ENCODE measurements at regions not wholly inside any gene's neighbourhood (a gene's known extent, or its start where the extent isn't known, plus 50 kb on each side); places are given as distances from the start of the nearest gene placed in this dataset.
A peak's percentile ranks its signal among the peaks of the same experiment; 100 is the strongest.

DNA sequence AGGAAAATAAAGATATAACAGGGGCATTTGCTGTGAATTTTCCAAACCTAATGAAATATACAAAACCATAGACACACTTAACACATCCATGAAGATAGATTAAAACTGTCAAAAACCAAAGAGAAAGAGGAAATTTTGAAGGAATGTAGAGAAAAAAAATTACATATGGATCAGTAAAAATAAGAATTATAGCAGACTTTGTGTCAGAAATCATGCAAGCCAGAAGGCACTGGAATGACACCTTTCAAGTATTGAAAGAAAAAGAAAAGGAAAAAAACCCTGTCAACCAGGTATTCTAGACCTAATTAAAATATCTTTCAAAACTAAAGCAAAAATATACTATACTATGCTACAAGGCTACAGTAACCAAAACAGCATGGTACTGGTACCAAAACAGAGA is 125.8 kb upstream of the PALMD start:
- Histone ChIP-seq H3K27me3 (ENCODE audit: low read depth) (no peaks in the 10 kb centered on the region), H3K36me3 (replicated peaks) (no peaks in the 10 kb centered on the region), H3K4me1 (no peaks in the 10 kb centered on the region), H3K9me3 (no peaks in the 10 kb centered on the region), H3K4me3 (no peak overlapping the region)
- in situ Hi-C loops (cut with MboI; ENCODE audit: low sequenced_read_pairs) = no loop called here
- no peak for DNase-seq (ENCODE audit: low spot score in 2 of 2)

DNA sequence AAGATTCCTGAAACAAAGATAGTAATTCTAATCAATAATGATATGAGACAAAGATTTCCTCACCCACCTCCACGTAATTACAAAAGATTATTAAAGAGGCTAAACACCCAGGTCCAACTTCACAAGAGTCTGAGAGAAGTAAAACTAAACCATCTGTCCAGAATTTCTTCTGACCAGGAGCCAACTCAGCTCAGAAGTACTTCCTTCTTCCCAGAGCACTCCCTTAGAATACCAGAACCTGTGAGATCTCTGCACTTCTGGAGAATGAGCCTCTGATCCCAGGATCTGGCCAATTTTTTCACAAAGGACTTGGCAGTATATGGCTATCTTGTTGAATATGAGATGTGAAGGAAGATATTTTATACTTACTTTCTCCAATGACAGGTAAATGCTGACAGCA is 120.6 kb upstream of the PALMD start:
- peaks cover 8% of the 10 kb centered on the region for H3K4me1 ChIP-seq
- no peaks in the 10 kb centered on the region for H3K9me3 ChIP-seq
- H3K36me3 ChIP-seq (replicated peaks) = no peaks in the 10 kb centered on the region
- in situ Hi-C loops (cut with MboI; ENCODE audit: low sequenced_read_pairs) = no loop called here
- no peak overlapping the region for H3K4me3 ChIP-seq
- no peak for DNase-seq (ENCODE audit: low spot score in 2 of 2)
- no peaks in the 10 kb centered on the region for H3K27me3 ChIP-seq (ENCODE audit: low read depth)

GRCh38 chr1:99527078-99527477 is 118.8 kb upstream of the PALMD start:
- Histone ChIP-seq H3K36me3 (replicated peaks) (no peaks in the 10 kb centered on the region), H3K4me3 (no peak overlapping the region), H3K9me3 (no peaks in the 10 kb centered on the region), H3K27me3 (ENCODE audit: low read depth) (no peaks in the 10 kb centered on the region), H3K4me1 (peaks cover 8% of the 10 kb centered on the region)
- DNase-seq (ENCODE audit: low spot score in 2 of 2) = no peak
- in situ Hi-C loops (cut with MboI; ENCODE audit: low sequenced_read_pairs) = no loop called here

- Histone ChIP-seq H3K4me1 (peaks cover 12% of the 10 kb centered on the region), H3K9me3 (no peaks in the 10 kb centered on the region), H3K36me3 (replicated peaks) (no peaks in the 10 kb centered on the region), H3K4me3 (no peak overlapping the region), H3K27me3 (ENCODE audit: low read depth) (no peaks in the 10 kb centered on the region)
- DNase-seq (ENCODE audit: low spot score in 2 of 2) = no peak
- in situ Hi-C loops (cut with MboI; ENCODE audit: low sequenced_read_pairs) = no loop called here
These were observed 118.4 kb upstream of the PALMD start for GRCh38 chr1:99527545-99527944.

- no peaks in the 10 kb centered on the region for H3K9me3 ChIP-seq
- in situ Hi-C loops (cut with MboI; ENCODE audit: low sequenced_read_pairs) = no loop called here
- DNase-seq (ENCODE audit: low spot score in 2 of 2) = no peak
These were observed 116.9 kb upstream of the PALMD start for GRCh38 chr1:99529002-99529401.

GRCh38 chr1:99531578-99532275 is 114.2 kb upstream of the PALMD start:
- no peaks in the 10 kb centered on the region for H3K36me3 ChIP-seq (replicated peaks)
- DNase-seq (ENCODE audit: low spot score in 2 of 2) = no peak
- H3K27me3 ChIP-seq (ENCODE audit: low read depth) = no peaks in the 10 kb centered on the region
- no peak overlapping the region for H3K4me3 ChIP-seq
- H3K9me3 ChIP-seq = no peaks in the 10 kb centered on the region
- H3K4me1 ChIP-seq = peaks cover 33% of the 10 kb centered on the region
- in situ Hi-C loops (cut with MboI; ENCODE audit: low sequenced_read_pairs) = no loop called here

More at GRCh38 chr1:99529002-99529401, 116.9 kb upstream of the PALMD start:
- Histone ChIP-seq H3K27me3 (ENCODE audit: low read depth) (no peaks in the 10 kb centered on the region), H3K4me3 (no peak overlapping the region), H3K4me1 (peaks cover 23% of the 10 kb centered on the region), H3K36me3 (replicated peaks) (no peaks in the 10 kb centered on the region)

- H3K9me3 ChIP-seq = no peaks in the 10 kb centered on the region
- no peak overlapping the region for H3K4me3 ChIP-seq
- peaks cover 33% of the 10 kb centered on the region for H3K4me1 ChIP-seq
- no peaks in the 10 kb centered on the region for H3K36me3 ChIP-seq (replicated peaks)
- in situ Hi-C loops (cut with MboI; ENCODE audit: low sequenced_read_pairs) = no loop called here
- H3K27me3 ChIP-seq (ENCODE audit: low read depth) = no peaks in the 10 kb centered on the region
- no peak for DNase-seq (ENCODE audit: low spot score in 2 of 2)
These were observed 113.7 kb upstream of the PALMD start for GRCh38 chr1:99532276-99532580.

- no peaks in the 10 kb centered on the region for H3K9me3 ChIP-seq
- H3K4me1 ChIP-seq = peaks cover 31% of the 10 kb centered on the region
- no peak overlapping the region for H3K4me3 ChIP-seq
- DNase-seq (ENCODE audit: low spot score in 2 of 2) = peak; percentile 58 to 67
- in situ Hi-C loops (cut with MboI; ENCODE audit: low sequenced_read_pairs) = no loop called here
- no peaks in the 10 kb centered on the region for H3K27me3 ChIP-seq (ENCODE audit: low read depth)
- H3K36me3 ChIP-seq (replicated peaks) = no peaks in the 10 kb centered on the region
These were observed 111.8 kb upstream of the PALMD start for GRCh38 chr1:99533909-99534637.

DNA sequence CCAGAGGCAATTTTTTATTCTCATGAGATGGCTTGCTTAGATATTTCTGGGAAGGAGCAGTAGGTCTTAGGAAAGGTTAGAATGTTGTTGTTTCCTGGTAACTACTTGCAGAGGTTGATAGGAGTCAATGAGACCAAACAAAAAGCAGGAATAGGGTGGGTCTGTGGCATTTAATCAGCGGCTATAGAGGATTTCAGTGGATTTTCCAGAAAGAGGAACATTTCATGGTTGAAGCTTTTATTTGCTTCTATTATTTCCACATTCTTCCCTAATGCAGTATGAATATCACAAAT is 111.3 kb upstream of the PALMD start:
- no peaks in the 10 kb centered on the region for H3K36me3 ChIP-seq (replicated peaks)
- no peaks in the 10 kb centered on the region for H3K27me3 ChIP-seq (ENCODE audit: low read depth)
- no peaks in the 10 kb centered on the region for H3K9me3 ChIP-seq
- in situ Hi-C loops (cut with MboI; ENCODE audit: low sequenced_read_pairs) = no loop called here
- DNase-seq (ENCODE audit: low spot score in 2 of 2) = peak in 1 of 2 experiments; percentile 18
- H3K4me3 ChIP-seq = no peak overlapping the region
- peaks cover 26% of the 10 kb centered on the region for H3K4me1 ChIP-seq

DNA sequence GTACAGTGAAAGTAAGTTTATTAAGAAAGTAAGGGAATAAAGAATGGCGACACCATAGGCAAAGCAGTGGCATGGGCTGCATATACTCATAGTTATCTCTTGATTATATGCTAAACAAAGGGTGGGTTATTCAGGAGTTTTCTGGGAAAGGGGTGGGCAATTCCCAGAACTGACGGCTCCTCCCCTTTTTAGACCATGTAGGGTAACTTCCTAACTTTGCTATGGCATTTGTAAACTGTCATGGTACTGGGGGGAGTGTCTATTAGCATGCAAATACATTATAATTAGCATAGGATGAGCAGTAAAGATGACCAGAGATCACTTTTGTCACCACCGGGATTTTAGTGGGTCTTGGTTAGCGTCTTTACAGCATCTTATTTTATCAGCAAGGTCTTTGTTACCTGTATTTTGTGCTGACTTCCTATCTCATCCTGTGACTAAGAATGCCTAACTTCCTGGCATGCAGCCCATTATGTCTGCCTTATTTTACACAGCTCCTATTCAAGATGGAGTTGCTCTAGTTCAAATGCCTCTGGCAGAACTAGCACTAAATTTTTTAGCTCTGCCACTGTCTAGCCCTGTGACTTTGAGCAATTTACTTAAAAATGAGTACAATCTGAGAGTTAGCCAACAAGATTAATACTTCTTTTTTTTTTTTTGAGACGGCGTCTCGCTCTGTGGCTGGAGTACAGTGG is 110.3 kb upstream of the PALMD start:
- no peak for DNase-seq (ENCODE audit: low spot score in 2 of 2)
- Histone ChIP-seq H3K4me3 (no peak overlapping the region), H3K9me3 (no peaks in the 10 kb centered on the region), H3K27me3 (ENCODE audit: low read depth) (no peaks in the 10 kb centered on the region), H3K4me1 (peaks cover 25% of the 10 kb centered on the region), H3K36me3 (replicated peaks) (no peaks in the 10 kb centered on the region)
- in situ Hi-C loops (cut with MboI; ENCODE audit: low sequenced_read_pairs) = no loop called here

DNA sequence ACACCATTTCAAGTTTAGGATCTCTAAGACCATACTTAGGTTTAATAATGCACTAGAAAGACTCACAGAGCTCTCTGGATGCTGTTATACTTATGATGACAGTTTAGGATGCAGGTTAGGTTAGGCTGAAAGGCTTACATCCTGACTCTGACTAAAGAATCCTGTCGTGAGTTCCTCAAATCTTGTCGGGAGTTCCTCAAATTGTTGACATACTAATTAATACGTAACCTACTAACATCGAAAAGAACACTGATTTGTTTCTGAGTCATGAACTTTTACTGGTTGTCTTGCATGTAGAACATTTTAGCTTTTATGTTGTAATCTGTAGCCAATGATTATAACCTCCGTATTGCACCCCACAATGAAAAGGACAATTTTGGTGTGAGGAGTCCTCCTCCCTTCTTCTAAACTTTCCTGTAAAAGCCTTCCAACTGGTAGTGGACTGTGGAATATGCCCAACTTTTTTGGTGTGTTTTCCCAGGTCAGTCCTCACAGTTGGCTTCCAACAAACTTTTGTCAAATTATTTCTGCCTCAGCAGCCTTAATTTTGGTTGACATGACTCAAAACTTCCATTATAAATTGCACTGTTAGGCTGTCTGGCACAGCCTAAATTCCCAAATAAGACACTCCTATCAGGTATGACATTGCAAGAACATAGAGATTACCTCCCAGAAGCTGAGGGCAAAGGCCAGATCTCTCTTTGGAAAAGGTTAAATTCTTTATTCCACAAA is 107.9 kb upstream of the PALMD start:
- DNase-seq (ENCODE audit: low spot score in 2 of 2) = no peak
- no peaks in the 10 kb centered on the region for H3K36me3 ChIP-seq (replicated peaks)
- in situ Hi-C loops (cut with MboI; ENCODE audit: low sequenced_read_pairs) = no loop called here
- H3K9me3 ChIP-seq = no peaks in the 10 kb centered on the region
- peaks cover 20% of the 10 kb centered on the region for H3K4me1 ChIP-seq
- H3K27me3 ChIP-seq (ENCODE audit: low read depth) = no peaks in the 10 kb centered on the region
- no peak overlapping the region for H3K4me3 ChIP-seq

GRCh38 chr1:99538618-99538956 is 107.3 kb upstream of the PALMD start:
- Histone ChIP-seq H3K36me3 (replicated peaks) (no peaks in the 10 kb centered on the region), H3K4me3 (no peak overlapping the region), H3K9me3 (no peaks in the 10 kb centered on the region), H3K4me1 (peaks cover 14% of the 10 kb centered on the region), H3K27me3 (ENCODE audit: low read depth) (no peaks in the 10 kb centered on the region)
- DNase-seq (ENCODE audit: low spot score in 2 of 2) = no peak
- in situ Hi-C loops (cut with MboI; ENCODE audit: low sequenced_read_pairs) = no loop called here

GRCh38 chr1:99539131-99539530 is 106.8 kb upstream of the PALMD start:
- no peak for DNase-seq (ENCODE audit: low spot score in 2 of 2)
- Histone ChIP-seq H3K4me3 (no peak overlapping the region), H3K9me3 (no peaks in the 10 kb centered on the region), H3K36me3 (replicated peaks) (no peaks in the 10 kb centered on the region), H3K27me3 (ENCODE audit: low read depth) (no peaks in the 10 kb centered on the region), H3K4me1 (peaks cover 9% of the 10 kb centered on the region)
- in situ Hi-C loops (cut with MboI; ENCODE audit: low sequenced_read_pairs) = no loop called here

GRCh38 chr1:99540744-99541143 is 105.2 kb upstream of the PALMD start:
- Histone ChIP-seq H3K36me3 (replicated peaks) (no peaks in the 10 kb centered on the region), H3K4me3 (no peak overlapping the region), H3K27me3 (ENCODE audit: low read depth) (no peaks in the 10 kb centered on the region), H3K9me3 (no peaks in the 10 kb centered on the region), H3K4me1 (no peaks in the 10 kb centered on the region)
- in situ Hi-C loops (cut with MboI; ENCODE audit: low sequenced_read_pairs) = no loop called here
- no peak for DNase-seq (ENCODE audit: low spot score in 2 of 2)

Data from HAP-1 (cell line).